RCC 7860 (cell line): ENCODE measurements at regions not wholly inside any gene's neighbourhood (a gene's known extent, or its start where the extent isn't known, plus 50 kb on each side); places are given as distances from the start of the nearest gene placed in this dataset.

Experiments used
- DNase-seq: peaks from one replicate; pipeline ENCODE4 v3.0.0-alpha.2; 2015; ENCODE audit warnings: low spot score
- FAIRE-seq: peaks from 2 replicates; lab custom pipeline; 2012; peaks lifted over from hg19 to GRCh38; lab: Jason Lieb, UNC

DNA sequence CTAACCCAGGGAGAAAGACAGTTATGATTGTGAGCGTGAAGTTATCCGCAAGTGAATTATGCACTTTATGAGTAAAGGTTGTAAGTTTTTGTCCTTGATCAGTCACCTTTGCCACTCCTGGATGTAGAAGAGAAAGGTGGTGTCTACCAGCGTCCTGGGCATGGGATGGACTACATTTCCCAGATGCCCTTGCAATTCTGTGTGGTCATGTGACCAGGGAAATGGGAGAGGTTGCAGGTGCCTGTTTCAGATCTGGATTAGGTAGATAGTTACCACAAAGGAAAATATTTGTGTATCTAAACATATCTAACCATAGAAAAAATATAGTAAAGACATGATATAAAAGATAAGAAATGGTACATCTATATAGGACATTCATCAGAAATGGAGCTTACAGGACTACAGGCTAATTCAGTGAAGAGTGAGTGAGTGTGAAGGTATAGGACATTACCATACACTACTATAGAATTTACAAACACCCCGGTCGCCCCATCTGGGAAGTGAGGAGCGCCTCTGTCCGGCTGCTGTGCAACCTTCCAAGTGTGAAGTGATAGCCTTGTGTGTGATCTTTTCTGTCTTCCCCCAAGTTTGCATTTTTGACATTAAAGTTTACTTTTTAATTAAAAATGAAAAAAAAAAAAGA lies 51.6 kb upstream of the CACNA1A start:
- DNase-seq (no peak), FAIRE-seq (no peak)

DNA sequence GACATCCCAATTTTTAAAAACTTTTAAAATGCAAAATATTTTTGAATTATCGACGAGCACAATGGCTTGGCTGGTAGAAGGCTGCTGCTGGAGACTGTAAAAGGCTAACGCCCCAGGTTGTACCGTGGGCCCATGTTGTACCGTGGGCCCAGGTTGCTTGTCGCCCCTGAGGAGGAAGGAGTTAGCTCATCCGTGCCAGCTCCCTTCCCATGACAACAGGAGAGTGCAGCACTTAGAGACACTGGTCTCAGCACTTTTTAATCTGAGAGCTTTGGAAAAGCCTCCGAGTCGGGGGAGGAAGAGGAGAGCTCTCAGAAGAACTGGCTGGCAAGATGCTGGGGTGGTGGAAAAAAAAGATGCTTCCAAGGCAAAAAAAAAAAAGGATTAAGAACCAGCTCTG lies 50.3 kb upstream of the CACNA1A start:
- FAIRE-seq, result no peak
- DNase-seq, result no peak
